KMS-11 (cell line): ENCODE measurements at regions not wholly inside any gene's neighbourhood (a gene's known extent, or its start where the extent isn't known, plus 50 kb on each side); places are given as distances from the start of the nearest gene placed in this dataset.

Source experiments
- H2AFZ ChIP-seq: fragments of 200-600 bp; sonication (generic); 2 replicates; pipeline ENCODE4 v1.6.1; 2016; ENCODE audit warnings: antibody characterized with exemption, mixed run types, low read depth
- H3K27ac ChIP-seq: fragments of 200-600 bp; sonication (generic); 2 replicates; pipeline ENCODE4 v1.6.1; 2016; ENCODE audit warnings: mild to moderate bottlenecking, mixed run types
- H3K27me3 ChIP-seq: fragments of 200-600 bp; sonication (generic); 2 replicates; pipeline ENCODE4 v1.6.1; 2017; ENCODE audit warnings: mild to moderate bottlenecking, low read depth, mixed run types, moderate library complexity; ENCODE audit not compliant: insufficient read depth
- H3K36me3 ChIP-seq: fragments of 200-600 bp; sonication (generic); 2 replicates; pipeline ENCODE4 v1.6.1; 2017; ENCODE audit warnings: mild to moderate bottlenecking, mixed run types; ENCODE audit not compliant: insufficient read depth
- H3K4me1 ChIP-seq: fragments of 200-600 bp; sonication (generic); 2 replicates; pipeline ENCODE4 v1.6.1; 2016; ENCODE audit warnings: mild to moderate bottlenecking, low read depth, mixed run types; ENCODE audit not compliant: poor library complexity, severe bottlenecking
- H3K4me2 ChIP-seq: fragments of 200-600 bp; sonication (generic); 2 replicates; pipeline ENCODE4 v1.7.0; 2016; ENCODE audit warnings: mild to moderate bottlenecking, mixed run types
- H3K4me3 ChIP-seq: fragments of 200-600 bp; sonication (generic); IDR thresholded peaks from 2 replicates; pipeline ENCODE4 v1.6.1; 2017; ENCODE audit warnings: low read depth, low read length, mixed read lengths; ENCODE audit not compliant: insufficient read depth
- H3K79me2 ChIP-seq: fragments of 200-600 bp; sonication (generic); 2 replicates; pipeline ENCODE4 v1.6.1; 2016; ENCODE audit warnings: low read depth, mixed run types; ENCODE audit not compliant: insufficient read depth
- H3K9ac ChIP-seq: fragments of 200-600 bp; sonication (generic); 2 replicates; pipeline ENCODE4 v1.6.1; 2016; ENCODE audit warnings: mild to moderate bottlenecking, mixed run types
- H4K20me1 ChIP-seq: fragments of 200-600 bp; sonication (generic); 2 replicates; pipeline ENCODE4 v1.6.1; 2016; ENCODE audit warnings: mild to moderate bottlenecking, mixed run types; ENCODE audit not compliant: insufficient read depth
- CTCF ChIP-seq: fragments of 200-600 bp; sonication (generic); conservative IDR thresholded peaks from 2 replicates; pipeline ENCODE4 v1.6.1; 2017; ENCODE audit warnings: low read depth, mild to moderate bottlenecking, antibody characterized with exemption, low read length, moderate library complexity, mixed read lengths

DNA sequence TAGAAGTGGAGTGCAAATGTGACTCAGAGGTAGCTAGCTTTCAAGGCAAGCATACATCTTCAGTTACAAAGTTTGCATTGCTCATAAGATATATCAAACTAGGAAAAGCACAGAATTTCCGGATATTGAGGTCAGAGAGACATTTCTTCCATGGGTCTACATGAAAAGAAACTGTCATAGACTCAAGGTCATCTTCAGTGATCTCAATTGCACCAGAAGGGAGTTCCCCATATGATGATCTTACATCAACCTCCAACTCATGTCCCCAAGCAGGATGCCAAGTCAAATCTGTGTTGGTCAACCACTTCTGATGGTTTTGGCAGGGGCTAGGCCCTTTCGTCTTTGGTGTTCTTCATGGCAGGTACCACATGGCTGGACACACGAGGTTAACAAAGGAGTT, 459.9 kb upstream of the MAF start:
- Histone ChIP-seq H3K27me3 (no peaks in the 10 kb centered on the region), H3K4me2 (no peak overlapping the region), H3K9ac (no peak overlapping the region), H3K4me3 (no peak overlapping the region), H2AFZ (no peak overlapping the region), H3K36me3 (no peaks in the 10 kb centered on the region), H3K4me1 (peaks cover 21% of the 10 kb centered on the region), H4K20me1 (no peaks in the 10 kb centered on the region), H3K27ac (no peak overlapping the region), H3K79me2 (no peaks in the 10 kb centered on the region)
- no peak for TF ChIP-seq CTCF

GRCh38 chr16:80059836-80060235, 459.3 kb upstream of the MAF start:
- no peaks in the 10 kb centered on the region for H3K36me3 ChIP-seq
- peaks cover 21% of the 10 kb centered on the region for H3K4me1 ChIP-seq
- H3K4me3 ChIP-seq, result no peak overlapping the region
- H3K27ac ChIP-seq, result no peak overlapping the region
- no peaks in the 10 kb centered on the region for H3K79me2 ChIP-seq
- H3K9ac ChIP-seq, result no peak overlapping the region
- no peaks in the 10 kb centered on the region for H4K20me1 ChIP-seq
- no peak overlapping the region for H2AFZ ChIP-seq
- no peak overlapping the region for H3K4me2 ChIP-seq
- no peaks in the 10 kb centered on the region for H3K27me3 ChIP-seq
- TF ChIP-seq CTCF, result no peak

GRCh38 chr16:80058214-80058613, 457.7 kb upstream of the MAF start:
- no peaks in the 10 kb centered on the region for H3K36me3 ChIP-seq
- H3K4me1 ChIP-seq, result peaks cover 5% of the 10 kb centered on the region
- H3K79me2 ChIP-seq, result no peaks in the 10 kb centered on the region
- H3K27me3 ChIP-seq, result no peaks in the 10 kb centered on the region
- no peak overlapping the region for H3K4me3 ChIP-seq
- H3K9ac ChIP-seq, result no peak overlapping the region
- no peak for TF ChIP-seq CTCF
- H3K4me2 ChIP-seq, result no peak overlapping the region
- H4K20me1 ChIP-seq, result no peaks in the 10 kb centered on the region
- H2AFZ ChIP-seq, result no peak overlapping the region
- H3K27ac ChIP-seq, result no peak overlapping the region

GRCh38 chr16:80056324-80056723, 455.8 kb upstream of the MAF start:
- H3K4me3 ChIP-seq, result no peak overlapping the region
- no peak for TF ChIP-seq CTCF
- no peak overlapping the region for H3K9ac ChIP-seq
- H2AFZ ChIP-seq, result no peak overlapping the region
- no peaks in the 10 kb centered on the region for H3K79me2 ChIP-seq
- H3K36me3 ChIP-seq, result no peaks in the 10 kb centered on the region
- no peaks in the 10 kb centered on the region for H4K20me1 ChIP-seq
- H3K4me1 ChIP-seq, result no peaks in the 10 kb centered on the region
- H3K27me3 ChIP-seq, result no peaks in the 10 kb centered on the region
- H3K27ac ChIP-seq, result no peak overlapping the region
- H3K4me2 ChIP-seq, result no peak overlapping the region

- Histone ChIP-seq H3K27me3 (no peaks in the 10 kb centered on the region), H3K79me2 (no peaks in the 10 kb centered on the region), H3K4me1 (no peaks in the 10 kb centered on the region), H3K27ac (no peak overlapping the region), H4K20me1 (no peaks in the 10 kb centered on the region), H3K36me3 (no peaks in the 10 kb centered on the region), H3K9ac (no peak overlapping the region), H3K4me2 (no peak overlapping the region), H3K4me3 (no peak overlapping the region), H2AFZ (no peak overlapping the region)
- no peak for TF ChIP-seq CTCF
Observed at GRCh38 chr16:80055831-80056230, 455.3 kb upstream of the MAF start.
